HEK293T (cell line): ENCODE measurements at regions not wholly inside any gene's neighbourhood (a gene's known extent, or its start where the extent isn't known, plus 50 kb on each side); places are given as distances from the start of the nearest gene placed in this dataset.

ENCODE experiments used
- FOXA1 ChIP-seq: fragments of 450-650 bp; IDR thresholded peaks from 2 replicates; pipeline ENCODE4 v1.6.1; 2016; ENCODE audit warnings: mild to moderate bottlenecking
- HDGF ChIP-seq: fragments of 450-650 bp; IDR thresholded peaks from 2 replicates; pipeline ENCODE4 v1.6.1; 2017; ENCODE audit warnings: antibody characterized with exemption, borderline replicate concordance
- L3MBTL2 ChIP-seq: fragments of 450-650 bp; conservative IDR thresholded peaks from 2 replicates; pipeline ENCODE4 v1.6.1; 2016; ENCODE audit warnings: mild to moderate bottlenecking
- NFRKB ChIP-seq: fragments of 450-650 bp; IDR thresholded peaks from 2 replicates; pipeline ENCODE4 v1.6.1; 2016; ENCODE audit warnings: mild to moderate bottlenecking, moderate library complexity
- ZNF384 ChIP-seq: fragments of 450-650 bp; IDR thresholded peaks from 2 replicates; pipeline ENCODE4 v1.6.1; 2016

- TF ChIP-seq ZNF384 (no peak), L3MBTL2 (no peak), NFRKB (no peak), FOXA1 (no peak), HDGF (no peak)
Observed at GRCh38 chr16:60458255-60458654, 1578.0 kb downstream of the CDH8 start.
